Activated T-helper 2 cell treated with anti-CD3 and anti-CD28 coated beads, Interferon-gamma antibody, Interleukin-2, Interleukin-4, amounts not matched to agents 10 μg/mL and 5 μg/mL and 100 μg/mL, durations not matched to agents 14 hours and 24 hours and 36 hours (primary cell): ENCODE measurements at regions not wholly inside any gene's neighbourhood (a gene's known extent, or its start where the extent isn't known, plus 50 kb on each side); places are given as distances from the start of the nearest gene placed in this dataset.
"Not testable (repeated sequence)": the region's sequence is repeated elsewhere in the genome, so short reads cannot be mapped to it uniquely, and the experiment has no call there.

Source experiments
- DNase-seq: peaks from one replicate; pipeline ENCODE4 v3.0.0; 2021; ENCODE audit warnings: low spot score
- H3K27ac Mint-ChIP-seq: one replicate; pipeline ENCODE4 v1.8.0; 2021; ENCODE audit warnings: mixed read lengths
- H3K27me3 Mint-ChIP-seq: one replicate; pipeline ENCODE4 v1.8.0; 2021; ENCODE audit warnings: low read depth, mixed read lengths
- H3K36me3 Mint-ChIP-seq: one replicate; pipeline ENCODE4 v1.8.0; 2021; ENCODE audit warnings: low read depth, mixed read lengths
- H3K4me1 Mint-ChIP-seq: one replicate; pipeline ENCODE4 v1.8.0; 2021; ENCODE audit warnings: low read depth, mixed read lengths
- H3K4me3 Mint-ChIP-seq: one replicate; pipeline ENCODE4 v1.8.0; 2021; ENCODE audit warnings: low read depth, mild to moderate bottlenecking, moderate library complexity, mixed read lengths
- H3K9me3 Mint-ChIP-seq: one replicate; pipeline ENCODE4 v1.8.0; 2021; ENCODE audit warnings: mixed read lengths
- intact Hi-C: fragments of 100-400 bp; cut with micrococcal nuclease; formaldehyde crosslinking; loops from one replicate; pipeline ENCODE4 v1.15.1; 2023

GRCh38 chr9:25542319-25542718 is 135.9 kb downstream of the TUSC1 start:
- Mint-ChIP-seq H3K9me3 (peaks cover 29% of the 10 kb centered on the region), H3K27ac (no peak overlapping the region), H3K36me3 (no peaks in the 10 kb centered on the region), H3K4me1 (no peaks in the 10 kb centered on the region), H3K4me3 (no peak overlapping the region), H3K27me3 (no peaks in the 10 kb centered on the region)
- DNase-seq, result no peak
- intact Hi-C loops, result no loop called here

GRCh38 chr9:25537808-25538207 is 140.4 kb downstream of the TUSC1 start:
- Mint-ChIP-seq H3K4me1 (no peaks in the 10 kb centered on the region), H3K9me3 (peaks cover 43% of the 10 kb centered on the region), H3K27me3 (no peaks in the 10 kb centered on the region), H3K36me3 (no peaks in the 10 kb centered on the region), H3K27ac (no peak overlapping the region), H3K4me3 (no peak overlapping the region)
- DNase-seq, result no peak
- intact Hi-C loops, result no loop called here

GRCh38 chr9:25519286-25519685 is 159.0 kb downstream of the TUSC1 start:
- peaks cover 39% of the 10 kb centered on the region for H3K9me3 Mint-ChIP-seq
- intact Hi-C loops, result no loop called here
- H3K36me3 Mint-ChIP-seq, result no peaks in the 10 kb centered on the region
- H3K27ac Mint-ChIP-seq, result no peak overlapping the region
- no peak overlapping the region for H3K4me3 Mint-ChIP-seq
- H3K27me3 Mint-ChIP-seq, result no peaks in the 10 kb centered on the region
- DNase-seq, result no peak
- no peaks in the 10 kb centered on the region for H3K4me1 Mint-ChIP-seq

DNA sequence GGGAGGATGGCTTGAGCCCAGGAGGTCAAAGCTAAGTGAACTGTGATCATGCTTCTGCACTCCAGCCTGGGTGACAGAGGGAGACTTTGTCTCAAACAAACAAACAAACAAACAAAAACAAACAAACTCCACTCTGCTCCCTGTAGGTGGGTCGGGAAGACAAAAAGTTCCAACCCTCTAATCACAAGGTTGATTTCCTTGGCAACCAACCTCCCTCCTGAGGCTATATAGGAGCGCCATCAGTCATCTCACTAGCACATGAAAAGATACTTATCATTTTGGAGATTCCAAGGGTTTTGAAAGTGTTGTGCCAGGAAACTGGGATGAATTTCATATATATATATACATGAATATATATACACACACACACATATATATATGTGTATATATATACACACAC is 160.5 kb downstream of the TUSC1 start:
- DNase-seq, result no peak
- Mint-ChIP-seq H3K27me3 (no peaks in the 10 kb centered on the region), H3K27ac (no peak overlapping the region), H3K36me3 (no peaks in the 10 kb centered on the region), H3K9me3 (peaks cover 46% of the 10 kb centered on the region), H3K4me3 (no peak overlapping the region), H3K4me1 (no peaks in the 10 kb centered on the region)
- intact Hi-C loops, result no loop called here

GRCh38 chr9:25513509-25514033 is 164.7 kb downstream of the TUSC1 start:
- Mint-ChIP-seq H3K27me3 (no peaks in the 10 kb centered on the region), H3K4me3 (no peak overlapping the region), H3K27ac (no peak overlapping the region), H3K9me3 (peaks cover 55% of the 10 kb centered on the region), H3K4me1 (no peaks in the 10 kb centered on the region), H3K36me3 (no peaks in the 10 kb centered on the region)
- intact Hi-C loops, result no loop called here
- DNase-seq, result no peak

DNA sequence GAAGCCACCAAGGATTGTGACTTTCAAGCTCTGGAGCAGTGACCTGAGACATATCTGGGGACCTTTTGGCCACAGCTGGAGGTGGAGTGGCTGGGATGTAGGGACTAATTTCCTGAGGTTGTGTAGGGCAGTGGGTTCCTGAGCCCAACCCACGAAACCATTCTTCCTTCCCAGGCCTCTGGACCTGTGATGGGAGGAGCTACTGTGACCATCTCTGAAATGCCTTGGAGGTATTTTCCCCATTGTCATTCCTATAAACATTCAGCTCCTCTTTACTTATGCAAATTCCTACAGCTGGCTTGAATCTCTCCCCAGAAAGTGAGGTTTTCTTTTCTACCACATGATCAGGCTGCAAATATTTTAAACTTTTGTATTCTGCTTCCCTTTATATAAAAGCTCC is 172.6 kb downstream of the TUSC1 start:
- Mint-ChIP-seq H3K36me3 (no peaks in the 10 kb centered on the region), H3K4me3 (no peak overlapping the region), H3K27me3 (no peaks in the 10 kb centered on the region), H3K4me1 (no peaks in the 10 kb centered on the region), H3K27ac (no peak overlapping the region), H3K9me3 (peaks cover 63% of the 10 kb centered on the region)
- intact Hi-C loops, result no loop called here
- no peak for DNase-seq

DNA sequence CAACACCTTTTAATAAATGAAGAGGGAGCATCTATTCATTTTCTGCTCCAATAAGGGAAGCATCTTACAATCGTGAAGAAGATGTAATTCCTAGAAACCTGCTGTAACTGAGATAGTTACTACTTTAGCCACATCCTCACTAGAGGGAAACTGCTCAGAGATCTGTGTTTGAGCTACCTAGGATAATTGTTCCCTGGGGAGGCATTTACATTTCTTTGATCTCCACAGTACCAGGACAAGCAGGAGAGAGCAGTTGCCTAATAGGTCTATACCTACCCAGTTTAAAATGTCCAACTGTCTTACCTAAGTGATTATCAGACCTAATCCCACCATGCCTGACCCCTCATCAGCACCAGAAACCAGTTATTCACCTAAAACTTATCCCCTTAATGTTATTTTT is 196.9 kb downstream of the TUSC1 start:
- Mint-ChIP-seq H3K9me3 (peaks cover 33% of the 10 kb centered on the region), H3K4me1 (no peaks in the 10 kb centered on the region), H3K27me3 (no peaks in the 10 kb centered on the region), H3K36me3 (no peaks in the 10 kb centered on the region), H3K4me3 (no peak overlapping the region), H3K27ac (no peak overlapping the region)
- intact Hi-C loops, result no loop called here
- DNase-seq, result no peak

DNA sequence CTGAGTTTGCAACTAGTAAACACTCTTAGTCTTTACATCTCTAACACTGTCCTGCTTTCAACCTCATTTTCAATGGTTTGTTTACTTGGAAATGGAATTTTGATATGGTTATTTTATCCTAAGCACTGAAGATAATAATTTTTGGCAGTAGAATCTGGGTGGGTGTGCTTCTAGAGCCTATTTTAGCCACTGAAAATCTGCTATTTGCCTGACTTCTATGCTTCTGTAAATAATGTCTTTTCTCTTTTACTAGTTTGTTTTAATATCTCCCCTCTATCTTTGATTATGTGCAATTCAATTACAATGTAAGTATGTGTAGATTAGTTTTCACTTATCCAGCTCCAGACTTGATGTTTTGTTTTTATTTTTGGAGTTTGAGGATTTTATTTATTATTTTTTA is 197.5 kb downstream of the TUSC1 start:
- H3K27me3 Mint-ChIP-seq, result no peaks in the 10 kb centered on the region
- no peak for DNase-seq
- H3K36me3 Mint-ChIP-seq, result no peaks in the 10 kb centered on the region
- no peak overlapping the region for H3K27ac Mint-ChIP-seq
- H3K4me3 Mint-ChIP-seq, result no peak overlapping the region
- peaks cover 26% of the 10 kb centered on the region for H3K9me3 Mint-ChIP-seq
- H3K4me1 Mint-ChIP-seq, result no peaks in the 10 kb centered on the region
- intact Hi-C loops, result no loop called here

DNA sequence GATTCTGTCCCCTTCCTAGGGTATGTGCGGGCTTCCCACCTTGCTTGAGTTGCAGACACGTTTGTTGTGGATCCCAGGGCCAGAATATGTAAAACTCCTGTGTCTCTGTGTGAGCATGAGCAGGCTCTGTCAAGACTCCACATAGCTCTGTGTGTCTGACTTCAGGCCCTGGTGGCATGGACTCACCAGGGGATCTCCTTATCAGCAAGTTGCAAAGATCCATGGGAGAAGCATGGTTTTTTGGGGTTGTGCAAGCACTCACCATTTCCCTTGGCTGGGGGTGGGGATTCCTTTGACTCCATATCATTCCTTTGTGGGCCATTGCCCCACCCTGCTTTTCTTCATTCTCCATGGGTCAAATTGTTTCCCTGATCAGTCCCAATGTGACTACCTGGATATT is 205.6 kb downstream of the TUSC1 start:
- DNase-seq, result no peak
- Mint-ChIP-seq H3K27me3 (no peaks in the 10 kb centered on the region), H3K4me1 (no peaks in the 10 kb centered on the region), H3K36me3 (no peaks in the 10 kb centered on the region), H3K9me3 (peaks cover 70% of the 10 kb centered on the region), H3K4me3 (no peak overlapping the region), H3K27ac (no peak overlapping the region)
- intact Hi-C loops, result no loop called here

DNA sequence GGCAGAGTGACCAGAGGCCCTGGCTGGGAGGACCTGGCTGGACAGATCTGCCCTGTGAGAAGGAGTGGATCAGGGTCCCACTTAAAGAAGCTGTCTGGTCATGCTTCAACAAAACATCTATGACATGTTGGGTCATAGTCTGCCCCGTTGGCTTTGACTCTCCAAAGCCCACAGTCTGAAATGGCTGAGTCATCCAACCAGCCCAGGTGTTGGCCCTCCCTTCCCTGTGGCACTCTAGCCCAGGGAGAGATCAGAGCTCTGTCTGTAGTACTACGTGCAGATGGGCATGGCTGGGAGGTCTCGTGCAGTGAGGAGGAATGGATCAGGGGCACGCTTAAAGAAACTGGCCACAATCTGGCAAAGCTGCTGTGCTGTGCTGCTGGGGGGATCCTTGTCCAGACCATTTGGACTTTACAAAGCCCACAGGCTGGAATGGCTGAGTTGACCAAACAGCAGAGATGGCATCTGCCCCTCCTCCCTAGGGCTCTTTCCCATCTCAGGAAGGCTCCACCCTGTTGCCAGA is 206.1 kb downstream of the TUSC1 start:
- Mint-ChIP-seq H3K4me3 (no peak overlapping the region), H3K27ac (no peak overlapping the region), H3K27me3 (no peaks in the 10 kb centered on the region), H3K4me1 (no peaks in the 10 kb centered on the region), H3K36me3 (no peaks in the 10 kb centered on the region), H3K9me3 (peaks cover 69% of the 10 kb centered on the region)
- intact Hi-C loops, result no loop called here
- DNase-seq, result no peak

DNA sequence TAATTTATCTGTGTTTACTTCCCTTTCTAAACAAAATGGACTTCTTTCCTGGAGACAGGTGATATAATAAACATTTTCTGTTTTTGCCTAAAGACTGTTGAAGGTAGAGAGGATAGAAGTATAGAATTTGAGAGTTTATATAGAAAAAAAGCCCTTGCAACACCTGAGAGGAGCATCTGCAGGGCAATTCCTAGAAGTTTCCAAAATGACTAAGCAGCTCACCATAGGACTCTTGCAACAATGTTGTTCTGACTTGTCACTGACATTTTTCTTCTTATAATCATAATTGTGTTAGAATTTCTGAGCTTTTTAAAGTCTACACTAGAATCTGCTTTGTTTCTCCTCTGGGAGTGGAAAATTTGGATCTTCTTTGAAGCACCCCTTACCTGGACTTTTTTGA is 216.8 kb downstream of the TUSC1 start:
- peaks cover 67% of the 10 kb centered on the region for H3K9me3 Mint-ChIP-seq
- no peak for DNase-seq
- intact Hi-C loops, result no loop called here
- H3K4me3 Mint-ChIP-seq, result no peak overlapping the region
- H3K36me3 Mint-ChIP-seq, result no peaks in the 10 kb centered on the region
- H3K27ac Mint-ChIP-seq, result no peak overlapping the region
- no peaks in the 10 kb centered on the region for H3K4me1 Mint-ChIP-seq
- no peaks in the 10 kb centered on the region for H3K27me3 Mint-ChIP-seq

GRCh38 chr9:25453875-25454274 is 224.4 kb downstream of the TUSC1 start:
- Mint-ChIP-seq H3K27me3 (no peaks in the 10 kb centered on the region), H3K36me3 (no peaks in the 10 kb centered on the region), H3K9me3 (peaks cover 41% of the 10 kb centered on the region), H3K4me3 (no peak overlapping the region), H3K4me1 (no peaks in the 10 kb centered on the region), H3K27ac (no peak overlapping the region)
- no peak for DNase-seq
- intact Hi-C loops, result no loop called here

DNA sequence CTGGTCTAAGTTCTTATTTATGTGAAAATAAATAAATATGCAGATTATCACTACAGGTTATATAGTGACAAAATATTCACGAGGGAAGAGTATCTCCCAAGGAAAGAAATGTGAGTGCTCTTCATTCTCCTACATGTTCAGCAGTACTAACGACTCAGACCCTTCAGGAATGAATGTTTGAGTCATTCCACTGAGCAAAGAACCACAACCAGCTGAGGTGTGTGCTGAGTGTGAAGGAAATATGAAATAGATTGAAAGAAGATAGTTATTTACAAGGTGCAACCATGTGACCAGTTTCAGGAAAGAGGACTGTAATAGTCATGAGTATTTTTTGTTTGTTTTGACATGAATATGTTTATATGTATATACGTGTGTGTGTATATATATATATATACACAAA is 228.7 kb downstream of the TUSC1 start:
- no peaks in the 10 kb centered on the region for H3K36me3 Mint-ChIP-seq

DNA sequence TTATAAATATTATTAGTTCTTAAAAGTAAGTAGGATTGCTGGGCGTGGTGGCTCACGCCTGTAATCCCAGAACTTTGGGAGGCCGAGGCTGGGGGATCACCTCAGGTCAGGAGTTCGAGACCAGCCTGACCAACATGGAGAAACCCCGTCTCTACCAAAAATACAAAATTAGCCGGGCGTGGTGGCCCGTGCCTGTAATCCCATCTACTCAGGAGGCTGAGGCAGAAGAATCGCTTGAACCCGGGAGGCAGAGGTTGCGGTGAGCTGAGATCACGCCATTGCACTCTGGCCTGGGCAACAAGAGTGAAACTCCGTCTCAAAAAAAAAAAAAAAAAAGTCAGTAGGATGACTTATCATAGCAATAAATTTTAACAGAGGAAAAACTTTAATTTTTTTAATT is 232.5 kb downstream of the TUSC1 start:
- H3K4me1 Mint-ChIP-seq, intact Hi-C loops, H3K36me3 Mint-ChIP-seq, DNase-seq, H3K27ac Mint-ChIP-seq, H3K4me3 Mint-ChIP-seq, H3K27me3 Mint-ChIP-seq: not testable (repeated sequence)
- H3K9me3 Mint-ChIP-seq, result peaks cover 22% of the 10 kb centered on the region

More for the DNA sequence above, 228.7 kb downstream of the TUSC1 start:
- Mint-ChIP-seq H3K4me3 (no peak overlapping the region), H3K4me1 (no peaks in the 10 kb centered on the region), H3K9me3 (peaks cover 14% of the 10 kb centered on the region), H3K27me3 (no peaks in the 10 kb centered on the region), H3K27ac (no peak overlapping the region)
- no peak for DNase-seq
- intact Hi-C loops, result no loop called here
